Adrenal gland (tissue), 9 donors: ENCODE measurements at regions not wholly inside any gene's neighbourhood (a gene's known extent, or its start where the extent isn't known, plus 50 kb on each side); places are given as distances from the start of the nearest gene placed in this dataset.

Source experiments
- DNase-seq, 7 donors: peaks; one replicate each; pipeline ENCODE4 v3.0.0-alpha.2; 2019 to 2020
- H3K27ac ChIP-seq, 5 donors: fragments of 200-600 bp; sonication (generic) in 4 of 5; 1 replicate in 3 of 5; 2 replicates in 2 of 5; pipeline versions ENCODE4 v1.5.1 to v1.8.0; 2016 to 2020; ENCODE audit warnings: mild to moderate bottlenecking in 1 of 5
- H3K27me3 ChIP-seq: fragments of 200-600 bp; 2 replicates; pipeline ENCODE4 v1.8.0; 2021
- H3K36me3 ChIP-seq, 2 donors: fragments of 200-600 bp; replicated peaks in 1 of 2; 1 replicate in 1 of 2; 2 replicates in 1 of 2; pipeline versions ENCODE4 v1.5.1 to v1.8.0; 2018 to 2022
- H3K4me1 ChIP-seq, 2 donors: fragments of 200-600 bp; replicated peaks in 1 of 2; 1 replicate in 1 of 2; 2 replicates in 1 of 2; pipeline versions ENCODE4 v1.5.1 to v1.8.0; 2018 to 2021
- H3K4me3 ChIP-seq, 4 donors: fragments of 200-600 bp; sonication (generic) in 3 of 4; one replicate each; pipeline ENCODE4 v1.5.1; 2016 to 2018
- H3K9me3 ChIP-seq, 3 donors: fragments of 200-600 bp; sonication (generic) in 1 of 3; replicated peaks in 1 of 3; 1 replicate in 2 of 3; 2 replicates in 1 of 3; pipeline versions ENCODE4 v1.5.1 to v1.8.0; 2016 to 2021
- POLR2A ChIP-seq, 2 donors: fragments of 450-650 bp; IDR thresholded peaks; one replicate each; pipeline ENCODE4 v1.6.1; 2017; ENCODE audit warnings: antibody characterized with exemption in 2 of 2, mild to moderate bottlenecking in 2 of 2, moderate library complexity in 1 of 2
- WGBS, 4 donors: extraction: QIAGEN DNeasy Blood & Tissue Kit in 2 of 4; methylation state at CpG; one replicate each; pipeline versions ENCODE4 v1.1.5 to v1.1.7; 2013 to 2017; 5-methylcytosine and 5-hydroxymethylcytosine counted together
- intact Hi-C, 2 donors: fragments of 100-400 bp; cut with DNase I; formaldehyde crosslinking; loops; one replicate each; pipeline versions ENCODE4 v1.14.1 to v1.15.0; 2022 to 2023
- TF ChIP-seq, protein P1 (sequence below), 6 experiments: fragments of 450-650 bp in 4 of 6; fragments of 200-600 bp in 2 of 6; sonication (generic) in 1 of 6; IDR thresholded peaks; 1 replicate in 5 of 6; 2 replicates in 1 of 6; pipeline versions ENCODE4 v1.5.1 to v1.8.0; 2016 to 2021; ENCODE audit warnings: antibody characterized with exemption in 6 of 6, mild to moderate bottlenecking in 2 of 6, moderate library complexity in 1 of 6
- donor health status: healthy with polysubstance abuse.
- donor health status: Bipolar disorder and iron deficiency.
- donor health status: DM: yes; HTN: yes; CAD: no.
- donor health status: DM: no; HTN: no; CAD: no.
- donor health status: DM: no; HTN: no; CAD: no.

- no peaks in the 10 kb centered on the region for H3K27me3 ChIP-seq
- H3K9me3 ChIP-seq: no peaks in the 10 kb centered on the region
- DNase-seq: no peak
- no peak overlapping the region for H3K4me3 ChIP-seq
- H3K36me3 ChIP-seq: no peaks in the 10 kb centered on the region
- H3K4me1 ChIP-seq: no peaks in the 10 kb centered on the region
- no peak overlapping the region for H3K27ac ChIP-seq
- TF ChIP-seq, protein P1, sequence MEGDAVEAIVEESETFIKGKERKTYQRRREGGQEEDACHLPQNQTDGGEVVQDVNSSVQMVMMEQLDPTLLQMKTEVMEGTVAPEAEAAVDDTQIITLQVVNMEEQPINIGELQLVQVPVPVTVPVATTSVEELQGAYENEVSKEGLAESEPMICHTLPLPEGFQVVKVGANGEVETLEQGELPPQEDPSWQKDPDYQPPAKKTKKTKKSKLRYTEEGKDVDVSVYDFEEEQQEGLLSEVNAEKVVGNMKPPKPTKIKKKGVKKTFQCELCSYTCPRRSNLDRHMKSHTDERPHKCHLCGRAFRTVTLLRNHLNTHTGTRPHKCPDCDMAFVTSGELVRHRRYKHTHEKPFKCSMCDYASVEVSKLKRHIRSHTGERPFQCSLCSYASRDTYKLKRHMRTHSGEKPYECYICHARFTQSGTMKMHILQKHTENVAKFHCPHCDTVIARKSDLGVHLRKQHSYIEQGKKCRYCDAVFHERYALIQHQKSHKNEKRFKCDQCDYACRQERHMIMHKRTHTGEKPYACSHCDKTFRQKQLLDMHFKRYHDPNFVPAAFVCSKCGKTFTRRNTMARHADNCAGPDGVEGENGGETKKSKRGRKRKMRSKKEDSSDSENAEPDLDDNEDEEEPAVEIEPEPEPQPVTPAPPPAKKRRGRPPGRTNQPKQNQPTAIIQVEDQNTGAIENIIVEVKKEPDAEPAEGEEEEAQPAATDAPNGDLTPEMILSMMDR (IDR thresholded peaks at IDR 0.05): no peak
- TF ChIP-seq POLR2A (IDR thresholded peaks at IDR 0.05): no peak
- WGBS, 4 donors: 82 to 90% (median 87%) methylated on average over 4 of the region's 4 CpGs
- intact Hi-C loops: no loop called here
Measured at GRCh38 chr13:50629966-50630365, 213.5 kb downstream of the DLEU7 start.

DNA sequence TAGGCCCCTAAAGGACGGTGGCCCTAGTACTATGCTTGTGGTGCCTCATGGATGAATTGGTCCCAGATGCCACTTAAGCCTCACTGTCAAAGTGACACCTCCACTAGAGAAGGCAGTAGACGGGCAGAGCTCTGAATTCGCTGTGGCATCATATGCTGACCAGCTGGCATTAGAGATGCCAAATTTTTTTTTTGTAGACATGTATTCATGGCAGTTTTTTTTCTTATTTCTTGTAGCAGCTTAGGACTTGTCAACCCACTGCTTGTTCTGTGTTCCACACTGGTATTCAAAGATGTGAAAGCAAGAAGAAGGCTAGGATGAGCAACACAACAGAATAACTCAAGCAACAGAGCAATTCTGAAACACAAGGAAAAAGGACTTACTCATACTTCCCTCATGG, 212.5 kb downstream of the DLEU7 start:
- H3K4me3 ChIP-seq: no peak overlapping the region
- intact Hi-C loops: no loop called here
- TF ChIP-seq, protein P1 (IDR thresholded peaks at IDR 0.05): no peak
- no peak for TF ChIP-seq POLR2A (IDR thresholded peaks at IDR 0.05)
- H3K27me3 ChIP-seq: no peaks in the 10 kb centered on the region
- no peak for DNase-seq
- H3K9me3 ChIP-seq: no peaks in the 10 kb centered on the region
- no peaks in the 10 kb centered on the region for H3K36me3 ChIP-seq
- H3K4me1 ChIP-seq: peaks cover 0 to 5% of the 10 kb centered on the region in 2 donors
- no peak overlapping the region for H3K27ac ChIP-seq
- 87 to 93% (median 91%) methylated on average over 3 of the region's 3 CpGs for WGBS, 4 donors

- no peak overlapping the region for H3K4me3 ChIP-seq
- no peaks in the 10 kb centered on the region for H3K36me3 ChIP-seq
- no peaks in the 10 kb centered on the region for H3K9me3 ChIP-seq
- TF ChIP-seq, protein P1 (IDR thresholded peaks at IDR 0.05): no peak
- no peak for TF ChIP-seq POLR2A (IDR thresholded peaks at IDR 0.05)
- H3K4me1 ChIP-seq: peaks cover 0 to 7% of the 10 kb centered on the region in 2 donors
- WGBS, 4 donors: 91 to 94% (median 93%) methylated on average over 3 of the region's 3 CpGs
- DNase-seq: no peak
- no peaks in the 10 kb centered on the region for H3K27me3 ChIP-seq
- intact Hi-C loops: no loop called here
- H3K27ac ChIP-seq: no peak overlapping the region
Measured at GRCh38 chr13:50634339-50634738, 209.2 kb downstream of the DLEU7 start.

- H3K36me3 ChIP-seq: no peaks in the 10 kb centered on the region
- intact Hi-C loops: no loop called here
- no peak overlapping the region for H3K4me3 ChIP-seq
- H3K27me3 ChIP-seq: no peaks in the 10 kb centered on the region
- H3K4me1 ChIP-seq: peaks cover 0 to 7% of the 10 kb centered on the region in 2 donors
- H3K27ac ChIP-seq: peak overlapping the region; percentile 41 to 75 (median 56)
- TF ChIP-seq, protein P1 (IDR thresholded peaks at IDR 0.05): no peak
- peak; percentile 29 to 76 (median 61) for DNase-seq
- no peaks in the 10 kb centered on the region for H3K9me3 ChIP-seq
- WGBS, 4 donors: 36 to 61% (median 54%) methylated on average over 3 of the region's 3 CpGs
Measured at GRCh38 chr13:50635504-50635903, 208.0 kb downstream of the DLEU7 start.
